GM23338 (cell line): ENCODE measurements at regions not wholly inside any gene's neighbourhood (a gene's known extent, or its start where the extent isn't known, plus 50 kb on each side); places are given as distances from the start of the nearest gene placed in this dataset.

ENCODE experiments used
- ATAC-seq: fragments of 200-7000 bp; cut with Tn5 transposase; 3 replicates; pipeline ENCODE4 v1.9.1; 2020
- DNase-seq: peaks from one replicate; pipeline ENCODE4 v3.0.0-alpha.2; 2015; ENCODE audit warnings: low spot score
- H2AFZ ChIP-seq: fragments of 200-600 bp; sonication (generic); 2 replicates; pipeline ENCODE4 v1.8.0; 2016; ENCODE audit warnings: antibody characterized with exemption, mild to moderate bottlenecking, moderate library complexity
- H3F3A ChIP-seq: fragments of 200-600 bp; sonication (generic); replicated peaks from 2 replicates; pipeline ENCODE4 v1.8.0; 2017; ENCODE audit warnings: antibody characterized with exemption, mixed run types, low read depth
- H3K27ac ChIP-seq: fragments of 200-600 bp; sonication (generic); 2 replicates; pipeline ENCODE4 v1.6.1; 2016; ENCODE audit warnings: low read depth
- H3K27me3 ChIP-seq: fragments of 200-600 bp; sonication (generic); 2 replicates; pipeline ENCODE4 v1.8.0; 2016; ENCODE audit warnings: mild to moderate bottlenecking, mixed run types, moderate library complexity; ENCODE audit not compliant: insufficient read depth
- H3K36me3 ChIP-seq: fragments of 200-600 bp; sonication (generic); 2 replicates; pipeline ENCODE4 v1.8.0; 2016; ENCODE audit warnings: mild to moderate bottlenecking; ENCODE audit not compliant: insufficient read depth
- H3K4me1 ChIP-seq: fragments of 200-600 bp; sonication (generic); 2 replicates; pipeline ENCODE4 v1.8.0; 2016; ENCODE audit warnings: mild to moderate bottlenecking, moderate library complexity; ENCODE audit not compliant: insufficient read depth
- H3K4me2 ChIP-seq: fragments of 200-600 bp; sonication (generic); 2 replicates; pipeline ENCODE4 v1.7.1; 2017; ENCODE audit warnings: mixed run types
- H3K4me3 ChIP-seq: fragments of 200-600 bp; sonication (generic); 2 replicates; pipeline ENCODE4 v1.6.1; 2016; ENCODE audit warnings: mixed run types
- H3K79me2 ChIP-seq: fragments of 200-600 bp; sonication (generic); replicated peaks from 2 replicates; pipeline ENCODE4 v1.8.0; 2017; ENCODE audit warnings: mild to moderate bottlenecking; ENCODE audit not compliant: insufficient read depth
- H3K9me2 ChIP-seq: fragments of 200-600 bp; sonication (generic); 2 replicates; pipeline ENCODE4 v1.8.0; 2017; ENCODE audit not compliant: insufficient read depth
- H4K20me1 ChIP-seq: fragments of 200-600 bp; sonication (generic); replicated peaks from 2 replicates; pipeline ENCODE4 v1.8.0; 2017; ENCODE audit warnings: mild to moderate bottlenecking; ENCODE audit not compliant: insufficient read depth
- H3K27ac Mint-ChIP-seq: 2 replicates; pipeline ENCODE4 v1.8.0; 2020; ENCODE audit warnings: inconsistent platforms, mild to moderate bottlenecking, moderate library complexity, mixed read lengths
- H3K27me3 Mint-ChIP-seq: 3 replicates; pipeline ENCODE4 v1.8.0; 2022; ENCODE audit warnings: low read depth, mild to moderate bottlenecking, moderate library complexity, mixed read lengths, inconsistent platforms; ENCODE audit not compliant: insufficient read depth, poor library complexity
- H3K36me3 Mint-ChIP-seq: 3 replicates; pipeline ENCODE4 v1.8.0; 2021; ENCODE audit warnings: low read depth, mild to moderate bottlenecking, inconsistent platforms, moderate library complexity, mixed read lengths
- H3K4me1 Mint-ChIP-seq: 3 replicates; pipeline ENCODE4 v1.8.0; 2020; ENCODE audit warnings: mild to moderate bottlenecking, inconsistent platforms, mixed read lengths
- H3K4me3 Mint-ChIP-seq: 3 replicates; pipeline ENCODE4 v1.8.0; 2021; ENCODE audit warnings: moderate library complexity, mild to moderate bottlenecking, inconsistent platforms, mixed read lengths
- H3K9me3 Mint-ChIP-seq: 3 replicates; pipeline ENCODE4 v1.8.0; 2020; ENCODE audit warnings: moderate library complexity, mild to moderate bottlenecking, inconsistent platforms, mixed read lengths
- CREB1 ChIP-seq: fragments of 250-450 bp; sonication (Bioruptor Pico); IDR thresholded peaks from 2 replicates; pipeline ENCODE4 v1.5.0; 2020; ENCODE audit warnings: low read depth, mild to moderate bottlenecking, moderate library complexity
- CTCF ChIP-seq, 2 experiments: fragments of 200-600 bp in 1 of 2; sonication (generic) in 1 of 2; conservative IDR thresholded peaks; 2 replicates each; pipeline versions ENCODE4 v1.5.1 to v1.6.1; 2016 to 2017; ENCODE audit warnings: antibody characterized with exemption in 2 of 2, low read depth in 2 of 2, mild to moderate bottlenecking in 2 of 2, moderate library complexity in 1 of 2
- EZH2 ChIP-seq: fragments of 200-600 bp; sonication (generic); IDR thresholded peaks from one replicate; pipeline ENCODE4 v1.8.0; 2017; ENCODE audit warnings: antibody characterized with exemption, mild to moderate bottlenecking, low read depth; ENCODE audit not compliant: unreplicated experiment
- EZH2phosphoT487 ChIP-seq: fragments of 200-600 bp; sonication (generic); IDR thresholded peaks from one replicate; pipeline ENCODE4 v1.8.1; 2018; ENCODE audit warnings: antibody characterized with exemption; ENCODE audit not compliant: unreplicated experiment
- JUNB ChIP-seq: IDR thresholded peaks from one replicate; pipeline ENCODE4 v1.6.1; 2016; ENCODE audit warnings: antibody characterized with exemption; ENCODE audit not compliant: unreplicated experiment
- NANOG ChIP-seq: IDR thresholded peaks from 2 replicates; pipeline ENCODE4 v1.6.1; 2016; ENCODE audit warnings: antibody characterized with exemption, borderline replicate concordance
- ZNF462 ChIP-seq: fragments of 250-450 bp; sonication (Bioruptor Pico); IDR thresholded peaks from 2 replicates; pipeline ENCODE4 v1.5.0; 2020; ENCODE audit warnings: mild to moderate bottlenecking, moderate library complexity

- TF ChIP-seq CTCF (conservative IDR thresholded peaks at IDR 0.05; ENCODE audit: low read depth in 2 of 2) (no peak), JUNB (no peak), EZH2 (no peak), NANOG (no peak), EZH2phosphoT487 (no peak), ZNF462 (CRISPR knock-in tag) (no peak), CREB1 (CRISPR knock-in tag) (no peak)
- H3K27ac Mint-ChIP-seq: no peak overlapping the region
- H3K27me3 ChIP-seq: no peaks in the 10 kb centered on the region
- H3K4me3 ChIP-seq: no peak overlapping the region
- no peaks in the 10 kb centered on the region for H4K20me1 ChIP-seq
- no peak for DNase-seq
- H3K4me3 Mint-ChIP-seq: no peak overlapping the region
- no peak for ATAC-seq
- H3K36me3 Mint-ChIP-seq: no peaks in the 10 kb centered on the region
- H3K4me1 ChIP-seq: no peaks in the 10 kb centered on the region
- no peaks in the 10 kb centered on the region for H3K27me3 Mint-ChIP-seq
- no peak overlapping the region for H2AFZ ChIP-seq
- no peaks in the 10 kb centered on the region for H3K4me1 Mint-ChIP-seq
- H3K4me2 ChIP-seq: no peak overlapping the region
- no peaks in the 10 kb centered on the region for H3K9me3 Mint-ChIP-seq
- H3F3A ChIP-seq: no peaks in the 10 kb centered on the region
- no peaks in the 10 kb centered on the region for H3K36me3 ChIP-seq
- no peaks in the 10 kb centered on the region for H3K79me2 ChIP-seq
- H3K9me2 ChIP-seq: 0 out of 2 replicates have a peak, but pooled peaks cover 3% of the 10 kb centered on the region
- H3K27ac ChIP-seq: no peak overlapping the region
These were observed 188.2 kb downstream of the OLFM4 start for GRCh38 chr13:53216773-53217172.
